ENCODE measurements at regions not wholly inside any gene's neighbourhood (a gene's known extent, or its start where the extent isn't known, plus 50 kb on each side); places are given as distances from the start of the nearest gene placed in this dataset.
"Not testable (repeated sequence)": the region's sequence is repeated elsewhere in the genome, so short reads cannot be mapped to it uniquely, and the experiment has no call there.

GRCh38 chr13:90893199-90893598 is 454.3 kb upstream of the MIR17HG start:
- not testable (repeated sequence) for TF ChIP-seq EZH2phosphoT487 (IDR thresholded peaks at IDR 0.05; ENCODE audit: borderline replicate concordance, low read length)
- TF ChIP-seq, protein P1, sequence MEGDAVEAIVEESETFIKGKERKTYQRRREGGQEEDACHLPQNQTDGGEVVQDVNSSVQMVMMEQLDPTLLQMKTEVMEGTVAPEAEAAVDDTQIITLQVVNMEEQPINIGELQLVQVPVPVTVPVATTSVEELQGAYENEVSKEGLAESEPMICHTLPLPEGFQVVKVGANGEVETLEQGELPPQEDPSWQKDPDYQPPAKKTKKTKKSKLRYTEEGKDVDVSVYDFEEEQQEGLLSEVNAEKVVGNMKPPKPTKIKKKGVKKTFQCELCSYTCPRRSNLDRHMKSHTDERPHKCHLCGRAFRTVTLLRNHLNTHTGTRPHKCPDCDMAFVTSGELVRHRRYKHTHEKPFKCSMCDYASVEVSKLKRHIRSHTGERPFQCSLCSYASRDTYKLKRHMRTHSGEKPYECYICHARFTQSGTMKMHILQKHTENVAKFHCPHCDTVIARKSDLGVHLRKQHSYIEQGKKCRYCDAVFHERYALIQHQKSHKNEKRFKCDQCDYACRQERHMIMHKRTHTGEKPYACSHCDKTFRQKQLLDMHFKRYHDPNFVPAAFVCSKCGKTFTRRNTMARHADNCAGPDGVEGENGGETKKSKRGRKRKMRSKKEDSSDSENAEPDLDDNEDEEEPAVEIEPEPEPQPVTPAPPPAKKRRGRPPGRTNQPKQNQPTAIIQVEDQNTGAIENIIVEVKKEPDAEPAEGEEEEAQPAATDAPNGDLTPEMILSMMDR (IDR thresholded peaks at IDR 0.05; ENCODE audit: low read depth, low read length, poor library complexity, severe bottlenecking) = not testable (repeated sequence)
